ENCODE measurements at regions not wholly inside any gene's neighbourhood (a gene's known extent, or its start where the extent isn't known, plus 50 kb on each side); places are given as distances from the start of the nearest gene placed in this dataset.

GRCh38 chr14:85451421-85451820, 78.5 kb upstream of the FLRT2 start:
- DNase-seq = no peak

GRCh38 chr14:85453401-85454225, 76.3 kb upstream of the FLRT2 start:
- DNase-seq = no peak

GRCh38 chr14:85454226-85454813, 75.6 kb upstream of the FLRT2 start:
- no peak for DNase-seq

GRCh38 chr14:85459361-85460000, 70.5 kb upstream of the FLRT2 start:
- no peak for DNase-seq

- DNase-seq = no peak
Measured at GRCh38 chr14:85461432-85462133, 68.4 kb upstream of the FLRT2 start.

- no peak for DNase-seq
Measured at GRCh38 chr14:85463512-85463911, 66.4 kb upstream of the FLRT2 start.

- DNase-seq = no peak
Measured at GRCh38 chr14:85464135-85464895, 65.6 kb upstream of the FLRT2 start.

- DNase-seq = no peak
Measured at GRCh38 chr14:85466678-85467077, 63.3 kb upstream of the FLRT2 start.

GRCh38 chr14:85468816-85469215, 61.1 kb upstream of the FLRT2 start:
- no peak for DNase-seq

- DNase-seq = no peak
Measured at GRCh38 chr14:85471156-85471555, 58.8 kb upstream of the FLRT2 start.

- no peak for DNase-seq
Measured at GRCh38 chr14:85471744-85472143, 58.2 kb upstream of the FLRT2 start.

GRCh38 chr14:85474431-85474830, 55.5 kb upstream of the FLRT2 start:
- DNase-seq = no peak

GRCh38 chr14:85475113-85475512, 54.8 kb upstream of the FLRT2 start:
- DNase-seq = no peak

GRCh38 chr14:85479306-85479705, 50.6 kb upstream of the FLRT2 start:
- no peak for DNase-seq

GRCh38 chr14:85479771-85480170, 50.2 kb upstream of the FLRT2 start:
- no peak for DNase-seq

Data from CD4-positive, alpha-beta T cell treated with Interleukin-1 beta for 1 hour (primary cell).